H1 (cell line): ENCODE measurements at regions not wholly inside any gene's neighbourhood (a gene's known extent, or its start where the extent isn't known, plus 50 kb on each side); places are given as distances from the start of the nearest gene placed in this dataset.

Experiments used
- CTCF ChIA-PET: fragments of 300-600 bp; sonication (Branson Sonifier 250); formaldehyde crosslinking; loops from one replicate; lab custom pipeline; 2021; ENCODE audit not compliant: partially characterized antibody; lab: Charles Lee
- POLR2A ChIA-PET: fragments of 300-600 bp; sonication (Branson Sonifier 250); formaldehyde crosslinking; loops from one replicate; lab custom pipeline; 2021; ENCODE audit warnings: inconsistent platforms; ENCODE audit not compliant: partially characterized antibody; lab: Charles Lee
- DNase-seq, 2 experiments: peaks; one replicate each; pipeline versions ENCODE4 v3.0.0 to v3.0.0-alpha.2; 2010 to 2022; ENCODE audit warnings: low spot score in 2 of 2, low read depth in 1 of 2, mixed read lengths in 1 of 2
- FAIRE-seq: peaks from 2 replicates; lab custom pipeline; 2011; peaks lifted over from hg19 to GRCh38; lab: Jason Lieb, UNC
- H2AFZ ChIP-seq: 2 replicates; pipeline ENCODE4 v1.8.1; 2012; ENCODE audit warnings: low read length, inconsistent platforms
- H2AK5ac ChIP-seq: 2 replicates; pipeline ENCODE4 v1.6.1; 2013; ENCODE audit warnings: low read depth, low read length
- H2BK120ac ChIP-seq: replicated peaks from 2 replicates; pipeline ENCODE3; 2013; ENCODE audit warnings: low read depth, low read length, inconsistent platforms
- H2BK12ac ChIP-seq: 2 replicates; pipeline ENCODE4 v1.6.1; 2013; ENCODE audit warnings: low read depth, low read length
- H2BK15ac ChIP-seq: 2 replicates; pipeline ENCODE4 v1.6.1; 2013; ENCODE audit warnings: low read length
- H2BK20ac ChIP-seq: 2 replicates; pipeline ENCODE4 v1.6.1; 2013; ENCODE audit warnings: low read length
- H2BK5ac ChIP-seq: 2 replicates; pipeline ENCODE4 v1.6.1; 2013; ENCODE audit warnings: low read depth, low read length
- H3K14ac ChIP-seq: 2 replicates; pipeline ENCODE4 v1.6.1; 2013; ENCODE audit warnings: inconsistent platforms; ENCODE audit not compliant: insufficient read length
- H3K18ac ChIP-seq: 2 replicates; pipeline ENCODE4 v1.6.1; 2013; ENCODE audit warnings: low read length; ENCODE audit errors: extremely low read depth
- H3K23ac ChIP-seq: 2 replicates; pipeline ENCODE4 v1.6.1; 2013; ENCODE audit warnings: inconsistent platforms; ENCODE audit not compliant: insufficient read length
- H3K23me2 ChIP-seq: 2 replicates; pipeline ENCODE4 v1.6.1; 2013; ENCODE audit warnings: low read depth, low read length
- H3K27ac ChIP-seq: 2 replicates; pipeline ENCODE4 v1.6.1; 2011; ENCODE audit warnings: low read depth, low read length, inconsistent platforms
- H3K27me3 ChIP-seq, 4 experiments: replicated peaks in 1 of 4; 1 replicate in 1 of 4; 2 replicates in 3 of 4; pipeline versions ENCODE4 v1.6.1 to v1.8.1; 2011 to 2013; ENCODE audit warnings: low read length in 3 of 4, mild to moderate bottlenecking in 3 of 4, inconsistent platforms in 2 of 4, mixed read lengths in 2 of 4, moderate library complexity in 1 of 4; ENCODE audit not compliant: control insufficient read depth in 3 of 4, insufficient read depth in 3 of 4; ENCODE audit errors: extremely low read depth in 1 of 4
- H3K36me3 ChIP-seq, 4 experiments: 2 replicates each; pipeline versions ENCODE4 v1.6.1 to v1.8.1; 2011 to 2013; ENCODE audit warnings: mild to moderate bottlenecking in 4 of 4, low read length in 3 of 4, moderate library complexity in 2 of 4, control low read depth in 1 of 4, inconsistent platforms in 1 of 4; ENCODE audit not compliant: insufficient read depth in 4 of 4, control insufficient read depth in 2 of 4
- H3K4ac ChIP-seq: replicated peaks from 2 replicates; pipeline ENCODE3; 2013; ENCODE audit warnings: low read length, low read depth, mixed read lengths, inconsistent platforms; ENCODE audit not compliant: insufficient read length
- H3K4me1 ChIP-seq, 4 experiments: replicated peaks in 1 of 4; 1 replicate in 1 of 4; 2 replicates in 3 of 4; pipeline versions ENCODE4 v1.6.1 to v1.8.1; 2011 to 2013; ENCODE audit warnings: low read length in 3 of 4, inconsistent platforms in 2 of 4, mixed read lengths in 1 of 4; ENCODE audit not compliant: insufficient read depth in 4 of 4, control insufficient read depth in 3 of 4
- H3K4me2 ChIP-seq, 2 experiments: 2 replicates each; pipeline versions ENCODE4 v1.6.1 to v1.8.1; 2011 to 2013; ENCODE audit warnings: low read depth in 2 of 2, low read length in 2 of 2, control low read depth in 1 of 2, inconsistent platforms in 1 of 2, mild to moderate bottlenecking in 1 of 2; ENCODE audit not compliant: insufficient read depth in 1 of 2
- H3K4me3 ChIP-seq, 4 experiments: fragments of 200-600, 300-600 bp in 1 of 4; sonication (generic), shearing (Covaris generic), sonication (Bioruptor Twin) in 1 of 4; 2 replicates each; pipeline versions ENCODE4 v1.5.1 to v1.8.1; 2011 to 2016; ENCODE audit warnings: low read length in 4 of 4, low read depth in 3 of 4, control low read depth in 2 of 4, inconsistent platforms in 2 of 4, mild to moderate bottlenecking in 2 of 4, mixed read lengths in 1 of 4, moderate library complexity in 1 of 4; ENCODE audit not compliant: insufficient read depth in 2 of 4; ENCODE audit errors: extremely low read depth in 1 of 4
- H3K56ac ChIP-seq: replicated peaks from 2 replicates; pipeline ENCODE3; 2013; ENCODE audit warnings: low read depth, mild to moderate bottlenecking, mixed read lengths, low read length, inconsistent platforms; ENCODE audit not compliant: insufficient read length
- H3K79me1 ChIP-seq: 2 replicates; pipeline ENCODE4 v1.6.1; 2013; ENCODE audit warnings: low read depth, low read length, control low read depth
- H3K79me2 ChIP-seq, 2 experiments: 2 replicates each; pipeline versions ENCODE4 v1.6.1 to v1.8.1; 2012 to 2013; ENCODE audit warnings: low read length in 2 of 2, mild to moderate bottlenecking in 2 of 2, inconsistent platforms in 1 of 2; ENCODE audit not compliant: insufficient read depth in 2 of 2, control insufficient read depth in 1 of 2
- H3K9ac ChIP-seq, 4 experiments: replicated peaks in 1 of 4; 1 replicate in 1 of 4; 2 replicates in 3 of 4; pipeline versions ENCODE4 v1.6.1 to v1.8.1; 2011 to 2013; ENCODE audit warnings: low read depth in 3 of 4, low read length in 3 of 4, control low read depth in 2 of 4, mild to moderate bottlenecking in 2 of 4, moderate library complexity in 2 of 4, inconsistent platforms in 1 of 4; ENCODE audit errors: extremely low read depth in 1 of 4
- H3K9me3 ChIP-seq, 2 experiments: 2 replicates each; pipeline versions ENCODE4 v1.6.1 to v1.8.1; 2012 to 2013; ENCODE audit warnings: mild to moderate bottlenecking in 2 of 2, moderate library complexity in 2 of 2, control low read depth in 1 of 2, inconsistent platforms in 1 of 2, low read depth in 1 of 2, low read length in 1 of 2, mixed read lengths in 1 of 2; ENCODE audit not compliant: insufficient read depth in 2 of 2
- H4K20me1 ChIP-seq, 2 experiments: replicated peaks in 1 of 2; 2 replicates each; pipeline versions ENCODE3 to v1.8.1; 2011 to 2013; ENCODE audit warnings: inconsistent platforms in 2 of 2, low read length in 2 of 2, mild to moderate bottlenecking in 1 of 2; ENCODE audit not compliant: insufficient read depth in 2 of 2, control insufficient read depth in 1 of 2
- H4K5ac ChIP-seq: 2 replicates; pipeline ENCODE4 v1.6.1; 2013; ENCODE audit warnings: low read length, low read depth, mixed read lengths, inconsistent platforms; ENCODE audit not compliant: insufficient read length
- H4K8ac ChIP-seq: 2 replicates; pipeline ENCODE4 v1.8.0; 2013; ENCODE audit warnings: mild to moderate bottlenecking, moderate library complexity, low read length, inconsistent platforms; ENCODE audit not compliant: insufficient read depth; ENCODE audit errors: extremely low read depth
- H4K91ac ChIP-seq: replicated peaks from 2 replicates; pipeline ENCODE3; 2013; ENCODE audit warnings: low read length, mixed read lengths, inconsistent platforms; ENCODE audit not compliant: insufficient read length
- CTBP2 ChIP-seq: IDR thresholded peaks from 2 replicates; pipeline ENCODE4 v1.7.0; 2011; ENCODE audit warnings: borderline replicate concordance, mild to moderate bottlenecking, moderate library complexity, mixed read lengths, low read length; ENCODE audit not compliant: insufficient read depth, insufficient read length
- FOSL1 ChIP-seq: IDR thresholded peaks from 2 replicates; pipeline ENCODE4 v1.6.1; 2011; ENCODE audit warnings: mild to moderate bottlenecking, low read depth, low read length, moderate library complexity; ENCODE audit not compliant: insufficient read depth
- PHF8 ChIP-seq: fragments of 200-600 bp; sonication (generic); conservative IDR thresholded peaks from 2 replicates; pipeline ENCODE4 v1.7.1; 2012; ENCODE audit warnings: low read depth, mild to moderate bottlenecking, inconsistent platforms, low read length, moderate library complexity
- POU5F1 ChIP-seq: IDR thresholded peaks from 2 replicates; pipeline ENCODE4 v1.6.1; 2011; ENCODE audit warnings: low read depth, mild to moderate bottlenecking, low read length, moderate library complexity
- SAP30 ChIP-seq: fragments of 300-600 bp; sonication (generic); IDR thresholded peaks from 2 replicates; pipeline ENCODE4 v1.7.1; 2012; ENCODE audit warnings: low read length, moderate library complexity, mild to moderate bottlenecking, inconsistent platforms; ENCODE audit not compliant: insufficient read depth, insufficient replicate concordance
- TEAD4 ChIP-seq: IDR thresholded peaks from 2 replicates; pipeline ENCODE4 v1.6.1; 2012; ENCODE audit warnings: low read depth, low read length, inconsistent platforms, mixed read lengths
- WGBS, 2 experiments: shearing (Covaris generic) in 1 of 2; methylation state at CpG; one replicate each; pipeline versions ENCODE4 v1.1.6 to v1.1.7; 2013 to 2015; ENCODE audit warnings: low lambda C conversion rate in 2 of 2, mixed read lengths in 2 of 2, inconsistent platforms in 1 of 2, low coverage in 1 of 2, missing lambda C conversion rate in 1 of 2; ENCODE audit not compliant: insufficient replicate concordance in 2 of 2, insufficient coverage in 1 of 2, insufficient read length in 1 of 2; ENCODE audit errors: extremely low coverage in 1 of 2, missing lambda C conversion rate in 1 of 2; 5-methylcytosine and 5-hydroxymethylcytosine counted together

GRCh38 chr6:54784011-54784410, 62.6 kb upstream of the FAM83B start:
- WGBS, 2 experiments = 86% methylated on average over 2 of the region's 2 CpGs; no CpG with 5 or more reads in 1 of the 2 experiments
- no peaks in the 10 kb centered on the region for H3K23me2 ChIP-seq
- no peak overlapping the region for H2BK15ac ChIP-seq
- ChIA-PET CTCF (no interaction called here), POLR2A (no interaction called here)
- no peak overlapping the region for H2AK5ac ChIP-seq
- H2BK12ac ChIP-seq = no peak overlapping the region
- DNase-seq = no peak
- H2BK20ac ChIP-seq = no peak overlapping the region
- H3K4me3 ChIP-seq = no peak overlapping the region
- no peaks in the 10 kb centered on the region for H4K20me1 ChIP-seq
- no peak overlapping the region for H3K4ac ChIP-seq
- no peak overlapping the region for H3K18ac ChIP-seq
- no peaks in the 10 kb centered on the region for H3K9me3 ChIP-seq
- H3K79me1 ChIP-seq = no peaks in the 10 kb centered on the region
- H3K4me2 ChIP-seq = no peak overlapping the region
- TF ChIP-seq POU5F1 (no peak), TEAD4 (no peak), SAP30 (no peak), CTBP2 (no peak), PHF8 (no peak), FOSL1 (no peak)
- no peak overlapping the region for H4K91ac ChIP-seq
- H4K8ac ChIP-seq = no peak overlapping the region
- H3K79me2 ChIP-seq = no peaks in the 10 kb centered on the region
- H2AFZ ChIP-seq = peak overlapping the region; percentile 57; the same call in 1 of the 2 replicates
- H4K5ac ChIP-seq = no peak overlapping the region
- no peak overlapping the region for H3K9ac ChIP-seq
- no peaks in the 10 kb centered on the region for H3K36me3 ChIP-seq
- H2BK120ac ChIP-seq = no peak overlapping the region
- no peak overlapping the region for H3K56ac ChIP-seq
- H3K14ac ChIP-seq = no peak overlapping the region
- H3K27me3 ChIP-seq = no peaks in the 10 kb centered on the region
- H3K27ac ChIP-seq = no peak overlapping the region
- peaks cover 0 to 1% (median 0%) of the 10 kb centered on the region in 4 experiments; a peak in 1 of 7 replicates for H3K4me1 ChIP-seq
- no peak overlapping the region for H3K23ac ChIP-seq
- no peak overlapping the region for H2BK5ac ChIP-seq
- no peak for FAIRE-seq
